ENCODE measurements at regions not wholly inside any gene's neighbourhood (a gene's known extent, or its start where the extent isn't known, plus 50 kb on each side); places are given as distances from the start of the nearest gene placed in this dataset.

- no peak for DNase-seq
Measured at GRCh38 chr15:35872577-35872976, 326.6 kb upstream of the DPH6 start.

GRCh38 chr15:35874260-35874905 lies 328.4 kb upstream of the DPH6 start:
- no peak for DNase-seq

DNA sequence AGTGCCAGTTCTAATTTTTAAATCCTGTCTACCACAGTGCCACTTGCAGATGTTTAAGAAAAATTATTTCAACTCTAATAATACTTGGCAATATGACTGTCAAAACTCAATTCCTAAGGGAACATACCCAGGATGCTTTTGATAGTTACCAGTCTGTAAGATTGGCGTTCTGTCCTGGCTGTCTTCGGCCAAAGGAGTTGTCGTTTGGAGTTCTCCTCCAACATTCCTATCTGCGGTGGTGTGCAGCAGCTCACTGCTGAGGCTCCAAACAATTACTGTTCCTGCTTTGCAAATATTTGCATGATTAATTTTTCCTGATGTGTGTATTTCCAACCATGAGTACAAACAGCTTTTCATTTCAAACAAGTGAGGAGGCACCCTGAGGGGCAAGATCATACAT lies 330.8 kb upstream of the DPH6 start:
- DNase-seq: no peak

GRCh38 chr15:35880896-35881295 lies 334.9 kb upstream of the DPH6 start:
- DNase-seq: no peak

DNA sequence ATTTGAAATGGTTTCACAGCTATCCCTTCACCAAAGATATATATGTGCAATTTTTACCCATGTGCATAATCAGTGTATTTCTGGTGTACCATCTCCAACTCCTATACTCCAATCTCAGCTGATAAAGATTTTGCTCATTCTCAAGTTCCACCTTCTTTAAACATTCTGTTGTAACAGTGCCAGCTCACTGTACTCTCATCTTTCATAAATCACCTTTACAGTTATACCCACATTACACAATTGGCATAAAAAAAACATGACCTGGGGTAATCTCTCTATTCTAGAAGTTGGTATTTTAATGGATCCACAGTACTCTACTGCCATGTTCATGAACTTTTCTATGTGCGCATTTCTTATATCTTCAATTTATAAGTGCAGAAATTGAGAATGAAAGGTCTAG lies 339.9 kb upstream of the DPH6 start:
- DNase-seq: no peak

GRCh38 chr15:35886765-35887164 lies 340.8 kb upstream of the DPH6 start:
- DNase-seq: no peak

DNA sequence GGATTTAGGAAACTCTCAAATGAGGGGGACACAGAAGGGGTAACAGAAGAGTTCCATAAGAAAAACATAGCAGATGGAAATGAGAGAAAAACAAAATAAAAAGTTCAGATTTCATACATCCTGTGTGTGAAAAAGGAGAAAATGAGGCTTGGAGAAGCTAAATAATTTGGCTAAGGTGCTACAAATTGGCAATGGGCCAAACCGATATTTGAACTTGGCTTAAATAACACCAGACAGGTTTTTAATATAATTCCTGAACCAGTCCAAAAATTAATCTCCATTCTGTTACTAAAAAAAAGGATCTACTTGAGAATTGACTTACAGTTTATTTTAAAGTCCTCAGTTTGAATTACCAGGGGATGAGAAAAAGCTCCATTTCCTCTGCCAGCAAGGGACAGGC lies 342.9 kb upstream of the DPH6 start:
- no peak for DNase-seq

- no peak for DNase-seq
Measured at GRCh38 chr15:35907511-35907910, 361.5 kb upstream of the DPH6 start.

DNA sequence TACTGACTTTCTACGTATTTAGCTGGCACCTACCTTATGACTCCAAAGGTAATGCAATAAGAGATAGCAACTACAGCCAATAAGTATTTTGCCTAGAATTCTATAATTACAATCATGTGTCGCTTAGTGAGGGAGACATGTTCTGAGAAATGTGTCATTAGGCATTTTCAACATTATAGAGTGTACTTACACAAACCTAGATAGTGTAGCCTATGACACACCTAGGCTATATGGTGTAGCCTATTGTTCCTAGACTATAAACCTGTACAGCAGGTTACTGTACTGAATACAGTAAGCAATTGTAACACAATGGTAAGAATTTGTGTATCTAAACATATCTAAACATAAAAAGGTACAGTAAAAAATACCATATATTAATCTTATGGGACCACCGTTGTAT lies 363.4 kb upstream of the DPH6 start:
- no peak for DNase-seq

DNA sequence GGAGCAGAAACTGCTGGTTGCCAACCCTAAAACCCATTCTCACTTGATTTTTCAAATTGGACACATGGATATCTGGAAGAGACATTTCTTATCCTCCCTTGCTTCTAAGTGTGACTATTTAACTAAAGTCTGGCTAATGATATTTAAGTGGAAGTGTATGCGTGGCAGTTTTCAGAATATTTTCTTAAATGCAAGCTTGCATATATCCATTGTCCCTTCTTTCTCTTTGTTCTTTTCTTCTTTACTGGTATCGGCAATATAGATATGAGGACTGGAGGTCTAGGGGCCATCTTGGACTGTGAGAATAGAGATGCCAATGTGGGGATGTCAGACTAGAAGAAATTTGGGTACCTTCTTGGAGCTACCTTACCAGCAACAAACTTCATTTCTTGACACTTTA lies 364.3 kb upstream of the DPH6 start:
- DNase-seq: no peak

GRCh38 chr15:35911052-35911777 lies 365.2 kb upstream of the DPH6 start:
- DNase-seq: no peak

DNA sequence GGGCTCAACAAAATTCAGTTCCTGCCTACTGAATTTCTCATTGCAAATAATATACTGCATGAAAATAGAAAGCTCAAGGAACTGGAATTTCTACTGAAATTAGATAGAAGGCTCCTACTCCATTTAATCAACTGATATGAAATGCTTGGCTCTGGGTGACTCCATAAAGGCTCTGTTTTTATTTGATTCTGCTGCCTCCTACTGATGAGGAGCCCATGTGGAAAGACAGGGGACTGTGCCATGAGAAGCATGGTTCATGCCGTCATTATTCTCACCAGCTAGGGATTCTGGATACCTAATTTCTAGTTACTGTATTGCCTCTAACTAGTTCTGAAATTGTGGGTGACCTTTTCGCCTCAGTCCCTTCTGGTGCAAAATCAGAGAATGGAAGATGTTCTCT lies 366.2 kb upstream of the DPH6 start:
- DNase-seq: no peak

- DNase-seq: no peak
Measured at GRCh38 chr15:35914573-35914972, 368.6 kb upstream of the DPH6 start.

- DNase-seq: no peak
Measured at GRCh38 chr15:35921046-35921445, 375.1 kb upstream of the DPH6 start.

GRCh38 chr15:35925275-35926006 lies 379.5 kb upstream of the DPH6 start:
- no peak for DNase-seq

- DNase-seq: no peak
Measured at GRCh38 chr15:35926007-35926380, 380.0 kb upstream of the DPH6 start.

GRCh38 chr15:35928847-35929246 lies 382.9 kb upstream of the DPH6 start:
- DNase-seq: no peak

DNA sequence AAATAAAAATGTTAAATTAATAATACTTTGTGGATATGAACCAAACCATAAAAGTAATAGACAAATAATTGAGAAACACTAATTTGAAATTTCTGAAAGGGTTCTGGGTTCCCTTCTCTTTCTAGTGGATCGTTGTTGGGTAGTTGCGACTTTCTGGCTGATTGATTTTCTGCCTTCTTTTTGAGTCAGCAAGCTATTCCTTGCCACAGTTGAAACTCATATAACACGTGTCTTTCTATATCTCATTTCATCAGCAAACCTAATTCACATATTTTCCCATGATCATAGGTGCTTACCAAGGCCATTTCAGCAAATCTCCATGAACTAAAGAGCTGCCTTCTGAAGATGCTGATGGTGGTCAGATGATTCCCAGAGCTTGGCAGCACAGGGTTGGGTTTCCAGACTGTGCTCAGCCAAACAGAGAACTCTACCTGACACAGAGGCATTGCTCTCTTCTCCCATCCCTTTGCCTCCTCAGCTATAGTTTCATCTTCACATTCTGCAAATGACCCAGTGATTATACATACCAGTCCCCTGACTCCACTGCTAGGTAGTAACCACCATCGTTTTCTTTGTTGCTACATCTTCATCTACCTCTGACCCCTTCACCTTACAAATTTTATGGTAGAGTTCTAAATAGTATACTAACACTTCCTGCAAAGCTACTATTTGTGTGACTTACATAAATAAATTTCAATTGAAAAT lies 383.9 kb upstream of the DPH6 start:
- no peak for DNase-seq

- DNase-seq: no peak
Measured at GRCh38 chr15:35931799-35932341, 385.9 kb upstream of the DPH6 start.

DNA sequence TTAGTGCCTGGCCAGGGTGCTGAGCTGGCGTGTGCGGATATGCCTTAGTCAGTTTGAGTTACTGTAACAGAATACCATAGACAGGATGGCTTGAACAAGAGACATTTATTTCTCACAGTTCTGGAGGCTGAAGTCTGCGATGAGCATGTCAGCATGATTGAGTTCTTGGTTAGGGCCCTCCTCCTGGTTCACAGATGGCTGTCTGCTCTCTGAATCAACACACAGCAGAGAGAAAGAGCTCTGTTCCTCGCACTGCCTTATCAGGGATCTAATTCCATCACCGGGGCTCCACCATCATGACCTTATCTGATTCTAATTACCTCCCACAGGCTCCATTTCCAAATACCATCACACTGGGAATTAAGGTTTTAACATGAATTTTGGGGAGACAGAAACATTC lies 386.6 kb upstream of the DPH6 start:
- DNase-seq: no peak

GRCh38 chr15:35933531-35933930 lies 387.6 kb upstream of the DPH6 start:
- DNase-seq: no peak

- no peak for DNase-seq
Measured at GRCh38 chr15:35934383-35935049, 388.6 kb upstream of the DPH6 start.

DNA sequence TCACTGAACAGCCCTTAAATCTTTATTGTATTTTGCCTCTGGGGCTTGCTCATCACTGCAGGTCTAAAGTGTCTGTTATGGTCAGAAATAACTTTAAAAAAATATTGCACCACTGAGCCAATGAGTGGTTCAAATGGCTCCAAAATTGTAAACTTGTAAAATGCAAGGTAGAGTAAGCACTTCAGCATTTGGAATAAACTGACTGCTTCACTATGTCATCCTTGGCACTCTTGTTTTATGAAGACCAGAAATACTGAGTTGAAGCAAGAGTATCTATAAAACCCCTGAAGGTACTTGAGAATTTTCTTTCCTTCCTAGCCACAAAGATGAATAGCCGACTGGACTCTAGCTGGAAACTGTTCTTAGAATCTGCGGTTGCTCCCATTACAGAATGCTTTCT lies 390.3 kb upstream of the DPH6 start:
- no peak for DNase-seq
